A549 (cell line): ENCODE measurements at regions not wholly inside any gene's neighbourhood (a gene's known extent, or its start where the extent isn't known, plus 50 kb on each side); places are given as distances from the start of the nearest gene placed in this dataset.
A peak's percentile ranks its signal among the peaks of the same experiment; 100 is the strongest.

ENCODE experiments used
- ATAC-seq, 2 experiments: fragments of 200-7000 bp in 1 of 2; fragments of >200 bp in 1 of 2; cut with Nextera tagmentation in 1 of 2; cut with Tn5 transposase in 1 of 2; 3 replicates each; pipeline versions ENCODE4 v1.8.0 to v1.9.1; 2018 to 2020; ENCODE audit warnings: mild to moderate bottlenecking in 1 of 2, moderate library complexity in 1 of 2
- CTCF ChIA-PET: fragments of 300-600 bp; sonication (Branson Sonifier 250); formaldehyde crosslinking; extraction: SDS; loops from one replicate; lab custom pipeline; 2021; ENCODE audit warnings: antibody characterized with exemption, inconsistent platforms; lab: Yijun Ruan, JAX
- POLR2A ChIA-PET: fragments of 350-600 bp; formaldehyde crosslinking; extraction: SDS; loops from one replicate; lab custom pipeline; 2021; ENCODE audit warnings: antibody characterized with exemption, inconsistent platforms; lab: Yijun Ruan, JAX
- DNase-seq, 2 experiments: peaks; one replicate each; pipeline versions ENCODE4 v3.0.0 to v3.0.0-alpha.2; 2011 to 2016; ENCODE audit warnings: low read depth in 1 of 2, low spot score in 1 of 2
- FAIRE-seq: peaks from 2 replicates; lab custom pipeline; 2011; peaks lifted over from hg19 to GRCh38; lab: Jason Lieb, UNC
- H3K27ac ChIP-seq, 2 experiments: fragments of >200 bp; sonication (Bioruptor Twin); formaldehyde crosslinking; 3 replicates each; pipeline ENCODE4 v1.5.1; 2016 to 2017
- H3K4me1 ChIP-seq: fragments of >200 bp; sonication (Bioruptor Twin); formaldehyde crosslinking; 3 replicates; pipeline ENCODE4 v1.6.1; 2016
- H3K4me2 ChIP-seq: fragments of >200 bp; sonication (Bioruptor Twin); formaldehyde crosslinking; 3 replicates; pipeline ENCODE4 v1.6.1; 2016
- H3K4me3 ChIP-seq: fragments of >200 bp; sonication (Bioruptor Twin); formaldehyde crosslinking; 3 replicates; pipeline ENCODE4 v1.5.1; 2016
- H3K9me3 ChIP-seq: fragments of >200 bp; sonication (Bioruptor Twin); formaldehyde crosslinking; 3 replicates; pipeline ENCODE4 v1.6.1; 2016
- EP300 ChIP-seq, 2 experiments: fragments of >200 bp; sonication (Bioruptor Twin); formaldehyde crosslinking; IDR thresholded peaks; 2 replicates in 1 of 2; 3 replicates in 1 of 2; pipeline ENCODE4 v1.6.1; 2016 to 2017
- HEYL ChIP-seq: fragments of 250-450 bp; sonication (Bioruptor Pico); IDR thresholded peaks from 2 replicates; pipeline ENCODE4 v1.8.0; 2021; ENCODE audit warnings: mild to moderate bottlenecking, moderate library complexity
- HOXB5 ChIP-seq: fragments of 250-450 bp; sonication (Bioruptor Pico); IDR thresholded peaks from 2 replicates; pipeline ENCODE4 v1.5.0; 2020; ENCODE audit warnings: mild to moderate bottlenecking, moderate library complexity
- JUN ChIP-seq, 2 experiments: fragments of >200 bp; sonication (Bioruptor Twin); formaldehyde crosslinking; IDR thresholded peaks; 2 replicates in 1 of 2; 3 replicates in 1 of 2; pipeline ENCODE4 v1.6.1; 2016 to 2017
- KDM1A ChIP-seq: fragments of 200-600 bp; sonication (generic); IDR thresholded peaks from 2 replicates; pipeline ENCODE4 v1.6.1; 2016; ENCODE audit warnings: low read depth, mild to moderate bottlenecking
- MAFK ChIP-seq: fragments of 450-650 bp; IDR thresholded peaks from 2 replicates; pipeline ENCODE4 v1.6.1; 2014; ENCODE audit not compliant: partially characterized antibody
- MYC ChIP-seq: IDR thresholded peaks from 2 replicates; pipeline ENCODE4 v1.6.1; 2012; ENCODE audit warnings: mild to moderate bottlenecking, inconsistent platforms, low read length, improper control_type of control experiment, borderline replicate concordance
- NFE2L2 ChIP-seq: fragments of 150-350 bp; conservative IDR thresholded peaks from 2 replicates; pipeline ENCODE4 v1.6.1; 2014; ENCODE audit warnings: low read length
- PHF8 ChIP-seq: fragments of 200-600 bp; sonication (generic); IDR thresholded peaks from 2 replicates; pipeline ENCODE4 v1.6.1; 2016; ENCODE audit warnings: low read depth, mild to moderate bottlenecking, antibody characterized with exemption, moderate library complexity, borderline replicate concordance
- RAD21 ChIP-seq, 2 experiments: fragments of >200 bp in 1 of 2; sonication (Bioruptor Twin) in 1 of 2; formaldehyde crosslinking in 1 of 2; IDR thresholded peaks in 1 of 2; conservative IDR thresholded peaks in 1 of 2; 2 replicates in 1 of 2; 3 replicates in 1 of 2; pipeline ENCODE4 v1.6.1; 2012 to 2018; ENCODE audit warnings: inconsistent platforms in 1 of 2
- REST ChIP-seq: fragments of 200-600 bp; sonication (generic); IDR thresholded peaks from 2 replicates; pipeline ENCODE4 v1.6.1; 2016; ENCODE audit warnings: antibody characterized with exemption, mild to moderate bottlenecking, moderate library complexity
- ZFP36 ChIP-seq: fragments of 450-650 bp; IDR thresholded peaks from 2 replicates; pipeline ENCODE4 v1.6.1; 2014; ENCODE audit warnings: borderline replicate concordance; ENCODE audit not compliant: partially characterized antibody
- WGBS: methylation state at CpG from one replicate; pipeline ENCODE4 v1.1.6; 2017; ENCODE audit errors: missing lambda C conversion rate; 5-methylcytosine and 5-hydroxymethylcytosine counted together
- TF ChIP-seq, protein P1 (sequence below): fragments of 450-650 bp; IDR thresholded peaks from 2 replicates; pipeline ENCODE4 v1.6.1; 2014; ENCODE audit warnings: antibody characterized with exemption

GRCh38 chr6:98764373-98764911 lies 69.9 kb upstream of the POU3F2 start (continued):
- TF ChIP-seq REST (no peak), KDM1A (no peak), JUN (IDR thresholded peaks at IDR 0.05) (no peak), HOXB5 (no peak)

DNA sequence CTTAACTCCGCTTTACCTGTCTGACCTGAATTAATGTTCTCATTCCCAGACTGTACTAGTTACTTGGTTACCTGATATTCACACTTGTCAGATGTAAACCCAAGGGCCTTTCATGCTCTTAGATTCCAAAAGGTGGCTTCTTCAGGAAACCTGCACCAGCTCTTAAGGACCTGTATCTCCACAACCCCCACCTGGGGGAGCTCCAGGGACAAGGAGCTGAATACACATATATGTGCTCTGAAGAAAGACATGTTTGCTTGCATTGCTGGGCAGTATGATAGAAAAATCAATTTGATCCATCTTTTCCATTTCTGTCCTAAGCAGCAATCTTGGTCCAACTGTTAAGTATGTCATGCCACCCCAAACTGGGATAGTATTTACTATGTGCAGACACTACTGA lies 64.8 kb upstream of the POU3F2 start:
- Histone ChIP-seq H3K27ac (no peak overlapping the region), H3K4me1 (no peaks in the 10 kb centered on the region), H3K9me3 (no peaks in the 10 kb centered on the region), H3K4me3 (no peak overlapping the region), H3K4me2 (no peak overlapping the region)
- FAIRE-seq = no peak
- WGBS = 31% methylated on average over 1 of the region's 1 CpG
- DNase-seq = peak; percentile 1 to 34
- ChIA-PET POLR2A (no interaction called here), CTCF (no interaction called here)
- peak in 1 of 2 experiments; percentile 24; a peak in 1 of 5 replicates for TF ChIP-seq RAD21 (conservative IDR thresholded peaks at IDR 0.05 in 1 of 2, IDR thresholded peaks at IDR 0.05 in 1 of 2)
- TF ChIP-seq MAFK = no peak
- TF ChIP-seq ZFP36 = no peak
- TF ChIP-seq NFE2L2 = no peak
- TF ChIP-seq HEYL (CRISPR knock-in tag) = no peak
- TF ChIP-seq MYC = no peak
- TF ChIP-seq, protein P1, sequence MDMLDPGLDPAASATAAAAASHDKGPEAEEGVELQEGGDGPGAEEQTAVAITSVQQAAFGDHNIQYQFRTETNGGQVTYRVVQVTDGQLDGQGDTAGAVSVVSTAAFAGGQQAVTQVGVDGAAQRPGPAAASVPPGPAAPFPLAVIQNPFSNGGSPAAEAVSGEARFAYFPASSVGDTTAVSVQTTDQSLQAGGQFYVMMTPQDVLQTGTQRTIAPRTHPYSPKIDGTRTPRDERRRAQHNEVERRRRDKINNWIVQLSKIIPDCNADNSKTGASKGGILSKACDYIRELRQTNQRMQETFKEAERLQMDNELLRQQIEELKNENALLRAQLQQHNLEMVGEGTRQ = no peak
- TF ChIP-seq PHF8 = no peak
- ATAC-seq = peak in 1 of 2 experiments; percentile 52; a peak in 1 of 6 replicates

- ChIA-PET POLR2A (no interaction called here), CTCF (interaction anchor here (0.6 kb wide), 1 partner anchor 1596 kb away, joined by 4 read pairs; no protein-coding TSS in a partner anchor)
- no peak for TF ChIP-seq EP300 (IDR thresholded peaks at IDR 0.05)
- no peak for TF ChIP-seq REST
- H3K4me2 ChIP-seq = no peak overlapping the region
- H3K4me1 ChIP-seq = no peaks in the 10 kb centered on the region
- H3K27ac ChIP-seq = no peak overlapping the region
- H3K4me3 ChIP-seq = no peak overlapping the region
- FAIRE-seq (no peak), ATAC-seq (no peak), DNase-seq (no peak)
- no peaks in the 10 kb centered on the region for H3K9me3 ChIP-seq
- WGBS = 3% methylated on average over 2 of the region's 2 CpGs
Observed at GRCh38 chr6:98775205-98775604, 59.2 kb upstream of the POU3F2 start.
